ENCODE measurements at regions not wholly inside any gene's neighbourhood (a gene's known extent, or its start where the extent isn't known, plus 50 kb on each side); places are given as distances from the start of the nearest gene placed in this dataset.
"Not testable (repeated sequence)": the region's sequence is repeated elsewhere in the genome, so short reads cannot be mapped to it uniquely, and the experiment has no call there.

- DNase-seq (ENCODE audit: low spot score) = no peak
Observed at GRCh38 chr10:23493711-23494110, 54.8 kb downstream of the OTUD1 start.

- no peak for DNase-seq (ENCODE audit: low spot score)
Observed at GRCh38 chr10:23496727-23497126, 57.9 kb downstream of the OTUD1 start.

- DNase-seq (ENCODE audit: low spot score) = no peak
Observed at GRCh38 chr10:23499372-23500132, 60.7 kb downstream of the OTUD1 start.

DNA sequence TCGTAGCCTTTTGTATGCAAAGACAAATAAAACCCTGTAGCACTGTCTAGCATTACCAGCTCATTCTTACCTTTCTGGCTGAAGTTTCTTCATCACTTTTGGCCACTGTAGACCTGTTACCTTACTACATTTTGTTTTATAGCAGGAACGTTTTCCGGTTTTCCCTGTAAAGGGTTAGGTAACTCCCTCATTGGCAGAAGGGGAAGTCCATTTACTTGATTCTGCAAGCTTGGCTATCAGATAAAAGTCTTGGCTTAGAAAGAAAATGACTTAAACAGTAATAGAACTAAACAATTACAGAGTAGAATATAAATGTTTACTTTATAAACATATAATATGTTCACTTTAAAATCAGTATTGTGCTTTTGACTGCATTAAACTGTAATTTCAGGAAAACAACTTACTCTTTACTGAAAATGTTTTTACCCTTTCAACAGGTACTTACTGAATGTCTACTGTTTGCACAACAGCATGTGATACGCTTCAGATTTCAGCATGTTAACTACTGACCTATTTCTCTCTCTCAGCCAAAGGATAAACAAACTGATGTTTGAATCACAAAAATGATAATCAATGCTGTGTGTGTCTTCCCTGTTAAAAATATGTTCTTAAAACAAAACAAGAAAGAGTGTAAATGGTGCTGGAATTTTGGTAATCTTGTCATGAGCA lies 67.1 kb downstream of the OTUD1 start:
- no peak for DNase-seq (ENCODE audit: low spot score)

- no peak for DNase-seq (ENCODE audit: low spot score)
Observed at GRCh38 chr10:23512355-23513058, 73.6 kb downstream of the OTUD1 start.

- DNase-seq (ENCODE audit: low spot score) = not testable (repeated sequence)
Observed at GRCh38 chr10:23513621-23514020, 74.7 kb downstream of the OTUD1 start.

- DNase-seq (ENCODE audit: low spot score) = no peak
Observed at GRCh38 chr10:23514321-23514720, 75.4 kb downstream of the OTUD1 start.

- DNase-seq (ENCODE audit: low spot score) = no peak
Observed at GRCh38 chr10:23516530-23516929, 77.7 kb downstream of the OTUD1 start.

GRCh38 chr10:23517155-23517554 lies 78.3 kb downstream of the OTUD1 start:
- no peak for DNase-seq (ENCODE audit: low spot score)

- no peak for DNase-seq (ENCODE audit: low spot score)
Observed at GRCh38 chr10:23521735-23522134, 82.9 kb downstream of the OTUD1 start.

GRCh38 chr10:23522345-23522744 lies 83.5 kb downstream of the OTUD1 start:
- no peak for DNase-seq (ENCODE audit: low spot score)

GRCh38 chr10:23523251-23523650 lies 84.4 kb downstream of the OTUD1 start:
- DNase-seq (ENCODE audit: low spot score) = no peak

DNA sequence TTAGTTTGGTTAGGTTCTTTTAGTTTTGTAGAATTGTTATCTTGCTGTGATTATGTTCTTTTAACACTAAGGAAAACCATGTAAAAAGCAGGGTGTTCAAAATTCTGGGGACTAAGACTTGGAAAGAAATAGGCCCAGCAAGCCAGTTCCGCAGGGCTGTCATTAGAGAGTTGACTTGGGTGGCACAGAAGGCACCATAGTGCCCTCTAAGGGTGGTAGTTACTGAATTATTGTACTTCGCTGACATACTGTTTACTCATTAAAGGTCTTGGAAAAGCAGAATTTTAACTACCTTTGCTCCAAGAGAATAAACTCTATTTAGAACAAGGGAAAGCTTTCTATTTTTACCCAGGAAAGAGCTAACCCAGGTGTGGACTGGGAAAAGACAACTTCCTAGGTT lies 86.5 kb downstream of the OTUD1 start:
- DNase-seq (ENCODE audit: low spot score) = no peak

- DNase-seq (ENCODE audit: low spot score) = no peak
Observed at GRCh38 chr10:23528419-23528818, 89.5 kb downstream of the OTUD1 start.

- no peak for DNase-seq (ENCODE audit: low spot score)
Observed at GRCh38 chr10:23529625-23530024, 90.8 kb downstream of the OTUD1 start.

- no peak for DNase-seq (ENCODE audit: low spot score)
Observed at GRCh38 chr10:23530079-23530478, 91.2 kb downstream of the OTUD1 start.

DNA sequence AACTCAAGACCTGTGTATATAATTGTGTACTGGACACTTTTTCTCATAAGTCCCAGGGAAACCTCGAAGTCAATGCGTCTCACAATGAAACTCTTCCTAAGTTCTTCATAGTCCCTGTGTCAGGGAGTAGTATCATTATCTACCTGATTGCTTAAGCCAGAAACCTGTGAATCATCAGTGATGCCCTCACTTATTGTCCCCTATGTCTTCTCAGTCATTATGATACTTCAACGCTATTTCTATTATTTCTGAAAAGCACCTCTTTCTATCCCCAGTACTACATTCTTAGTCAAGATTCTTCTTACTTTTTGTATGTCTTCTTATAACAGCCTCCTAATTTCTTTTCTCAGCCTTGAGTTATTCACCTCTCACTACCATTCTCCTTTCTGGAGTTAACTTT lies 94.3 kb downstream of the OTUD1 start:
- no peak for DNase-seq (ENCODE audit: low spot score)

GRCh38 chr10:23534326-23534725 lies 95.5 kb downstream of the OTUD1 start:
- no peak for DNase-seq (ENCODE audit: low spot score)

DNA sequence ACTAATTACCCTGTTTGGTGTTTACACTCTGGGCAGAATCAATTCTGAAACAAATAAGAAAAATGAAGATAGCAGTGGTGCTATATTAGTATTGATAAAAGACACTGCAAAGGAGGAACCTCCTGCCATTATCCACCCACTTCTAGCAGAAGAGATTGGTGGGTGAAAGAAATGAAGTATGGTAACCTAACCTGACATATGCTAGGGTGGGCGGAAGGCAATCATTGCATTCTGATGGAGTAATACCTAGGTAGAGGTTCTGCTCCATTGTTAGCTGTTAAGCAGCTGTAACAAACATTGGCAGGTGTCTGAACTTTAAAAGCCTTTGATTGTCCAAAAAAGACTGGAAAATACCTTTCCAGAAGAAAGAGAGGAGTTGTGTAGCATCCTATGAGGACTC lies 95.9 kb downstream of the OTUD1 start:
- no peak for DNase-seq (ENCODE audit: low spot score)

GRCh38 chr10:23535381-23535780 lies 96.5 kb downstream of the OTUD1 start:
- DNase-seq (ENCODE audit: low spot score) = no peak

DNA sequence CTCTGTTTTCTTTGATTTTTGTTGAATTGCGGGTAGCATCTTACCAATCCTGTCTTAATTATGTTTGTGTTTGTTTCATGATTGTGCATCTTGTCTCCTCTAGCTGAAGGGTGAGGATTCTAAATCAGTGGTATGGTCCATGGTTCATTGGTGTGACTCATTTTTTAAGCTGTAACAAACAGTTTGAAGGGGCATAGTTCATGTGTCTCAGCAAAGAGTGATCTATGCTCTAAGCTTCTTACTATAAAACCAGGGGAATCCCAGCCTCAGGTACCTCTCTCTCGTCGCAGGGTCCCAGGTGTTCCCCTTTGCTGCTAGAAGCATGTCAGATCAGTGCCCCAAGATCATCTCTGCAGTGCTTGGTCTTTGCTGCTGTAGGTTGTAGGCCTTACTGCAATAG lies 100.1 kb downstream of the OTUD1 start:
- no peak for DNase-seq (ENCODE audit: low spot score)

DNA sequence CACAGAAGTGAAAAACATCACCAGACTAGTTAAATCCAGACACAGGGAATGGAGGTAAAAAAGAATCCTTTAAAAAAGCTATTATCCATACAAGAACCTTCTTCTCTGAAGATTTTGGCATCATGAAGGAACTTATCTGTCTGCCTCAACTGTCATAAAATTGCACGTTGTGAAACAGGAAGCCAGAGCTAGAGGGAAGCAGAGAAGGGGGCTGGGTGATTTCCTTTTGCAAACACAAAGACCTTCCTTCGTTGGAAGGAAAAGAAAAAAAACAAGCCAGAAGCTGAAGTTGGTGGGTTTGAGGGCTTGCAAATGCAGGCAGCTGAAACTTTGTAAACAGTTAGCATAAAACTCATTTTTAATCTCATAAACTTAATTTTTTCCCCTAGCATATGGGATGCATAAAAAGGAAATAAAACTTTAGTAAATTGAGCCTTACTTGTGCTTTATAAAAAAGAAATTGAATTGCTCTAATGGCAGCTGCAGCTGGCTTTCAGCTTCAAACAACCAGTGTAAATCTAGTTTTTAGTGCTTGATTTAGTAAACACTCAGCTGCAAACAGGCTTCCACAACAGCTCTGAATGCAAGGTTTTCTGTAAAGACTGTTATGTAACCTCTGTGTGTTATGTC lies 101.6 kb downstream of the OTUD1 start:
- no peak for DNase-seq (ENCODE audit: low spot score)
